ENCODE measurements at regions not wholly inside any gene's neighbourhood (a gene's known extent, or its start where the extent isn't known, plus 50 kb on each side); places are given as distances from the start of the nearest gene placed in this dataset.

- Histone ChIP-seq H3K9me3 (replicated peaks) (peaks cover 68% of the 10 kb centered on the region), H3K4me3 (no peak overlapping the region)
Observed at GRCh38 chr1:189977184-189977583, 500.5 kb downstream of the BRINP3 start.

GRCh38 chr1:189983166-189983890 lies 494.3 kb downstream of the BRINP3 start:
- H3K4me1 ChIP-seq = no peaks in the 10 kb centered on the region
- no peak for DNase-seq
- intact Hi-C loops (cut with micrococcal nuclease) = no loop called here
- H3K9me3 ChIP-seq (replicated peaks) = peaks cover 29% of the 10 kb centered on the region
- no peak overlapping the region for H3K4me3 ChIP-seq
- TF ChIP-seq CTCF (IDR thresholded peaks at IDR 0.05; ENCODE audit: borderline replicate concordance) = no peak
- H3K36me3 ChIP-seq = no peaks in the 10 kb centered on the region
- H3K27me3 ChIP-seq (ENCODE audit: low read depth) = no peaks in the 10 kb centered on the region
- no peak overlapping the region for H3K27ac ChIP-seq (replicated peaks)

More at GRCh38 chr1:189977184-189977583, 500.5 kb downstream of the BRINP3 start:
- Histone ChIP-seq H3K27ac (replicated peaks) (no peak overlapping the region), H3K4me1 (no peaks in the 10 kb centered on the region), H3K27me3 (ENCODE audit: low read depth) (no peaks in the 10 kb centered on the region), H3K36me3 (no peaks in the 10 kb centered on the region)
- no peak for TF ChIP-seq CTCF (IDR thresholded peaks at IDR 0.05; ENCODE audit: borderline replicate concordance)
- no peak for DNase-seq
- intact Hi-C loops (cut with micrococcal nuclease) = no loop called here

GRCh38 chr1:189986516-189986915 lies 491.1 kb downstream of the BRINP3 start:
- no peak for TF ChIP-seq CTCF (IDR thresholded peaks at IDR 0.05; ENCODE audit: borderline replicate concordance)
- no peak for DNase-seq
- Histone ChIP-seq H3K27me3 (ENCODE audit: low read depth) (no peaks in the 10 kb centered on the region), H3K9me3 (replicated peaks) (peaks cover 16% of the 10 kb centered on the region), H3K27ac (replicated peaks) (no peak overlapping the region), H3K4me3 (no peak overlapping the region), H3K36me3 (no peaks in the 10 kb centered on the region), H3K4me1 (no peaks in the 10 kb centered on the region)
- intact Hi-C loops (cut with micrococcal nuclease) = no loop called here

- H3K36me3 ChIP-seq = no peaks in the 10 kb centered on the region
- no peak for TF ChIP-seq CTCF (IDR thresholded peaks at IDR 0.05; ENCODE audit: borderline replicate concordance)
- H3K9me3 ChIP-seq (replicated peaks) = peaks cover 26% of the 10 kb centered on the region
- H3K27ac ChIP-seq (replicated peaks) = no peak overlapping the region
- intact Hi-C loops (cut with micrococcal nuclease) = no loop called here
- no peaks in the 10 kb centered on the region for H3K4me1 ChIP-seq
- H3K27me3 ChIP-seq (ENCODE audit: low read depth) = no peaks in the 10 kb centered on the region
- no peak overlapping the region for H3K4me3 ChIP-seq
- DNase-seq = no peak
Observed at GRCh38 chr1:189987509-189987908, 490.2 kb downstream of the BRINP3 start.

- Histone ChIP-seq H3K4me3 (no peak overlapping the region), H3K4me1 (no peaks in the 10 kb centered on the region), H3K36me3 (no peaks in the 10 kb centered on the region), H3K27me3 (ENCODE audit: low read depth) (no peaks in the 10 kb centered on the region), H3K27ac (replicated peaks) (no peak overlapping the region), H3K9me3 (replicated peaks) (peaks cover 42% of the 10 kb centered on the region)
- DNase-seq = no peak
- TF ChIP-seq CTCF (IDR thresholded peaks at IDR 0.05; ENCODE audit: borderline replicate concordance) = no peak
- intact Hi-C loops (cut with micrococcal nuclease) = no loop called here
Observed at GRCh38 chr1:189992856-189993255, 484.8 kb downstream of the BRINP3 start.
